HG03139 (cell line): ENCODE measurements at regions not wholly inside any gene's neighbourhood (a gene's known extent, or its start where the extent isn't known, plus 50 kb on each side); places are given as distances from the start of the nearest gene placed in this dataset.

Experiments
- ATAC-seq: cut with Tn5 transposase; IDR thresholded peaks from one replicate; pipeline ENCODE4 v1.9.1; 2021; ENCODE audit not compliant: unreplicated experiment

GRCh38 chr4:159722918-159723317 is 620.0 kb downstream of the RAPGEF2 start:
- no peak for ATAC-seq

GRCh38 chr4:159723341-159724048 is 620.6 kb downstream of the RAPGEF2 start:
- ATAC-seq, result no peak

GRCh38 chr4:159725571-159725970 is 622.7 kb downstream of the RAPGEF2 start:
- no peak for ATAC-seq

GRCh38 chr4:159735281-159736207 is 632.7 kb downstream of the RAPGEF2 start:
- ATAC-seq, result no peak

GRCh38 chr4:159736411-159736810 is 633.5 kb downstream of the RAPGEF2 start:
- ATAC-seq, result no peak

GRCh38 chr4:159743971-159744370 is 641.1 kb downstream of the RAPGEF2 start:
- ATAC-seq, result no peak

- ATAC-seq, result no peak
Observed at GRCh38 chr4:159747983-159748382, 645.1 kb downstream of the RAPGEF2 start.

GRCh38 chr4:159748834-159749444 is 646.1 kb downstream of the RAPGEF2 start:
- ATAC-seq, result no peak

GRCh38 chr4:159757499-159757898 is 654.6 kb downstream of the RAPGEF2 start:
- no peak for ATAC-seq

- ATAC-seq, result no peak
Observed at GRCh38 chr4:159758061-159758460, 655.2 kb downstream of the RAPGEF2 start.

- no peak for ATAC-seq
Observed at GRCh38 chr4:159762672-159763071, 659.8 kb downstream of the RAPGEF2 start.

- peak; percentile 57 for ATAC-seq
Observed at GRCh38 chr4:159764343-159764952, 661.6 kb downstream of the RAPGEF2 start.

GRCh38 chr4:159765382-159765781 is 662.5 kb downstream of the RAPGEF2 start:
- no peak for ATAC-seq

GRCh38 chr4:159766241-159766640 is 663.4 kb downstream of the RAPGEF2 start:
- ATAC-seq, result no peak

- no peak for ATAC-seq
Observed at GRCh38 chr4:159767406-159767805, 664.5 kb downstream of the RAPGEF2 start.

GRCh38 chr4:159768016-159768415 is 665.1 kb downstream of the RAPGEF2 start:
- no peak for ATAC-seq

- ATAC-seq, result no peak
Observed at GRCh38 chr4:159770401-159770800, 667.5 kb downstream of the RAPGEF2 start.

- no peak for ATAC-seq
Observed at GRCh38 chr4:159770969-159771368, 668.1 kb downstream of the RAPGEF2 start.

GRCh38 chr4:159776961-159777360 is 674.1 kb downstream of the RAPGEF2 start:
- no peak for ATAC-seq

- ATAC-seq, result no peak
Observed at GRCh38 chr4:159777689-159778088, 674.8 kb downstream of the RAPGEF2 start.

GRCh38 chr4:159778298-159778697 is 675.4 kb downstream of the RAPGEF2 start:
- no peak for ATAC-seq
